ENCODE measurements at regions not wholly inside any gene's neighbourhood (a gene's known extent, or its start where the extent isn't known, plus 50 kb on each side); places are given as distances from the start of the nearest gene placed in this dataset.
A peak's percentile ranks its signal among the peaks of the same experiment; 100 is the strongest.

- DNase-seq (ENCODE audit: low read depth), result no peak
- no peak overlapping the region for H3K4me3 ChIP-seq (ENCODE audit: low read depth, low read length)
- TF ChIP-seq, protein P1, sequence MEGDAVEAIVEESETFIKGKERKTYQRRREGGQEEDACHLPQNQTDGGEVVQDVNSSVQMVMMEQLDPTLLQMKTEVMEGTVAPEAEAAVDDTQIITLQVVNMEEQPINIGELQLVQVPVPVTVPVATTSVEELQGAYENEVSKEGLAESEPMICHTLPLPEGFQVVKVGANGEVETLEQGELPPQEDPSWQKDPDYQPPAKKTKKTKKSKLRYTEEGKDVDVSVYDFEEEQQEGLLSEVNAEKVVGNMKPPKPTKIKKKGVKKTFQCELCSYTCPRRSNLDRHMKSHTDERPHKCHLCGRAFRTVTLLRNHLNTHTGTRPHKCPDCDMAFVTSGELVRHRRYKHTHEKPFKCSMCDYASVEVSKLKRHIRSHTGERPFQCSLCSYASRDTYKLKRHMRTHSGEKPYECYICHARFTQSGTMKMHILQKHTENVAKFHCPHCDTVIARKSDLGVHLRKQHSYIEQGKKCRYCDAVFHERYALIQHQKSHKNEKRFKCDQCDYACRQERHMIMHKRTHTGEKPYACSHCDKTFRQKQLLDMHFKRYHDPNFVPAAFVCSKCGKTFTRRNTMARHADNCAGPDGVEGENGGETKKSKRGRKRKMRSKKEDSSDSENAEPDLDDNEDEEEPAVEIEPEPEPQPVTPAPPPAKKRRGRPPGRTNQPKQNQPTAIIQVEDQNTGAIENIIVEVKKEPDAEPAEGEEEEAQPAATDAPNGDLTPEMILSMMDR (conservative IDR thresholded peaks at IDR 0.05; ENCODE audit: low read depth, low read length), result no peak
Measured at GRCh38 chr12:116339062-116339461, 61.6 kb upstream of the MED13L start.

- TF ChIP-seq, protein P1 (conservative IDR thresholded peaks at IDR 0.05; ENCODE audit: low read depth, low read length), result no peak
- DNase-seq (ENCODE audit: low read depth), result no peak
- H3K4me3 ChIP-seq (ENCODE audit: low read depth, low read length), result no peak overlapping the region
Measured at GRCh38 chr12:116339800-116340371, 62.4 kb upstream of the MED13L start.

DNA sequence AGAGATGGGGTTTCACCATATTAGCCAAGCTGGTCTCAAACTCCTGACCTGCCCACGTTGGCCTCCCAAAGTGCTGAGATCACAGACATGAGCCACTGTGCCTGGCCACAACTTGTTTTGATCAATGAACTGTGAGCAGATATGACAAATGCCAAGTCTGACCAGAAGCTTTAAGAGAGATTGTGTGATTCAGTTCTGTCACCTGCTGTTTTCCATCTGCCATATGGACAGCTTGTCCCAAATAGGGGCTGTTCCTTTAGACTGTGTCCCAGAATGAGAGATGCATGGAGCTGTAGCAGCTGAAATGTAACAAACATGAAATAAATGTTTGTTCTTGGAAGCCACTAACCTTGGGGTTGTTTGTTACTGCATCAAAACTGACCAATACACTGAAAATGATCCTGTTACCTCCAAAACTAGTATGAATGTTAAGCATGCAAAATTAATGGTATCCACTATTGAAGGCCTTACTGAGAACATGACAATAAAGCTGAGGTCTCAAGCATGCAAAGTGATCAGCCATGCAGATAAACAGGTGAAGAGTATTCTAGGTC, 65.9 kb upstream of the MED13L start:
- H3K4me3 ChIP-seq (ENCODE audit: low read depth, low read length), result no peak overlapping the region
- TF ChIP-seq, protein P1 (conservative IDR thresholded peaks at IDR 0.05; ENCODE audit: low read depth, low read length), result no peak
- DNase-seq (ENCODE audit: low read depth), result no peak

DNA sequence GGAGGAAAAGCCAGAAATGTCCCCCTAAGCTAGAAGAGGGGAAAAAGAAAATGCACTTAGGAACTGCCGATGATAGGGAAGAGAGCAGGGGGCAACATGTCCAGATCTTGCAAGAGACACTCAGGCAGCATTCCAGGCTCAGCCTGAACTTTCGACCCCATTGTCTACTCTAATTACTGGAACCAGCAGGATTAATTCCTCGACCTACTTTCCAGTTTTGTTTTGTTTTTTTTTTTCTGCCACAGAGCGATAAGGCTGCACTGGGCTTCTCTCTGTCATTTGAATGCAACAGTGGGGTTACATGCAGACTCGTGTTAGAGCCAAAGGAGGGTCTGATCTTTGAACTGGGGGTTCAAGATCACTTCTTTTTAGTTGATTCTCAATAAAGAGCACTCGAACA, 68.7 kb upstream of the MED13L start:
- H3K4me3 ChIP-seq (ENCODE audit: low read depth, low read length), result no peak overlapping the region
- TF ChIP-seq, protein P1 (conservative IDR thresholded peaks at IDR 0.05; ENCODE audit: low read depth, low read length), result no peak
- peak; percentile 32 for DNase-seq (ENCODE audit: low read depth)

GRCh38 chr12:116346741-116347140, 69.2 kb upstream of the MED13L start:
- TF ChIP-seq, protein P1 (conservative IDR thresholded peaks at IDR 0.05; ENCODE audit: low read depth, low read length), result no peak
- peak; percentile 85 for DNase-seq (ENCODE audit: low read depth)
- no peak overlapping the region for H3K4me3 ChIP-seq (ENCODE audit: low read depth, low read length)

DNA sequence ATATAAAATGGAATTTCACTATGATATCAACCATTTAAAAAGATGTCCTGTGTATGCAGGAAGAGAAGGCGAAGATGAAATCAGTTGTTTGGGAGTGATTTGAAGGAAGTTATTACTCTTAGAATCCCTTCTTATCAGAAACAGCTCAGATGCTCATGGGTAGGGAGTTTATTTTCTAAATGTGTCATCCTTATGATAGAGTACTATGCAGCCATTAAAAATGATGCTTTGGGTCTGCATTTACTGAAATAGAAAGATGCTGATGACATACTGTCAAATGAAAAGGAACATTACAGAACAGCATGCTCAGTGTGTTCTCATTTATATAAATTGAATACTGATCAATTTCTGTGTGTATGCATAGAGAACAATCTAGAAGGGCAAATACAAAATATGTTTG, 69.8 kb upstream of the MED13L start:
- DNase-seq (ENCODE audit: low read depth), result no peak
- H3K4me3 ChIP-seq (ENCODE audit: low read depth, low read length), result no peak overlapping the region
- TF ChIP-seq, protein P1 (conservative IDR thresholded peaks at IDR 0.05; ENCODE audit: low read depth, low read length), result no peak

- no peak for DNase-seq (ENCODE audit: low read depth)
- TF ChIP-seq, protein P1 (conservative IDR thresholded peaks at IDR 0.05; ENCODE audit: low read depth, low read length), result no peak
- H3K4me3 ChIP-seq (ENCODE audit: low read depth, low read length), result no peak overlapping the region
Measured at GRCh38 chr12:116352315-116352835, 74.9 kb upstream of the MED13L start.
